ENCODE measurements at regions not wholly inside any gene's neighbourhood (a gene's known extent, or its start where the extent isn't known, plus 50 kb on each side); places are given as distances from the start of the nearest gene placed in this dataset.
"Not testable (repeated sequence)": the region's sequence is repeated elsewhere in the genome, so short reads cannot be mapped to it uniquely, and the experiment has no call there.

GRCh38 chr5:115469904-115470516 lies 74.6 kb downstream of the FEM1C start:
- no peak for ATAC-seq
- no peak for DNase-seq

- ATAC-seq (no peak), DNase-seq (no peak)
Measured at GRCh38 chr5:115467628-115468027, 76.9 kb downstream of the FEM1C start.

- DNase-seq (no peak), ATAC-seq (no peak)
Measured at GRCh38 chr5:115465431-115465830, 79.1 kb downstream of the FEM1C start.

GRCh38 chr5:115463983-115464382 lies 80.6 kb downstream of the FEM1C start:
- ATAC-seq = no peak
- DNase-seq = no peak

- DNase-seq = peak; percentile 35
- peak; percentile 90 for ATAC-seq
Measured at GRCh38 chr5:115461506-115462290, 82.9 kb downstream of the FEM1C start.

- DNase-seq (no peak), ATAC-seq (no peak)
Measured at GRCh38 chr5:115461093-115461492, 83.5 kb downstream of the FEM1C start.

GRCh38 chr5:115460472-115460871 lies 84.1 kb downstream of the FEM1C start:
- ATAC-seq = peak; percentile 69
- DNase-seq = peak; percentile 25

- no peak for DNase-seq
- no peak for ATAC-seq
Measured at GRCh38 chr5:115459855-115460341, 84.7 kb downstream of the FEM1C start.

GRCh38 chr5:115458416-115458815 lies 86.2 kb downstream of the FEM1C start:
- DNase-seq = no peak
- ATAC-seq = no peak

- DNase-seq (no peak), ATAC-seq (no peak)
Measured at GRCh38 chr5:115458003-115458409, 86.6 kb downstream of the FEM1C start.

GRCh38 chr5:115457571-115457970 lies 87.0 kb downstream of the FEM1C start:
- DNase-seq (no peak), ATAC-seq (no peak)

- ATAC-seq (no peak), DNase-seq (no peak)
Measured at GRCh38 chr5:115456539-115457040, 88.0 kb downstream of the FEM1C start.

GRCh38 chr5:115456056-115456455 lies 88.5 kb downstream of the FEM1C start:
- no peak for DNase-seq
- ATAC-seq = no peak

GRCh38 chr5:115455301-115455707 lies 89.3 kb downstream of the FEM1C start:
- ATAC-seq (no peak), DNase-seq (no peak)

GRCh38 chr5:115453391-115454095 lies 91.0 kb downstream of the FEM1C start:
- no peak for ATAC-seq

GRCh38 chr5:115452536-115453235 lies 91.9 kb downstream of the FEM1C start:
- ATAC-seq = no peak
- no peak for DNase-seq

More at GRCh38 chr5:115453391-115454095, 91.0 kb downstream of the FEM1C start:
- no peak for DNase-seq

GRCh38 chr5:115452083-115452482 lies 92.5 kb downstream of the FEM1C start:
- no peak for DNase-seq
- no peak for ATAC-seq

GRCh38 chr5:115450741-115451140 lies 93.8 kb downstream of the FEM1C start:
- no peak for ATAC-seq
- no peak for DNase-seq

GRCh38 chr5:115448630-115449029 lies 95.9 kb downstream of the FEM1C start:
- ATAC-seq = not testable (repeated sequence)

GRCh38 chr5:115440782-115441451 lies 103.7 kb downstream of the FEM1C start:
- ATAC-seq (no peak), DNase-seq (no peak)

More at GRCh38 chr5:115448630-115449029, 95.9 kb downstream of the FEM1C start:
- DNase-seq = not testable (repeated sequence)

GRCh38 chr5:115439639-115440038 lies 104.9 kb downstream of the FEM1C start:
- no peak for DNase-seq
- no peak for ATAC-seq

Data from stimulated activated naive CD8-positive, alpha-beta T cell treated with anti-CD3 and anti-CD28 coated beads, Interleukin-15, Interleukin-2, amounts not matched to agents 100 U/mL and 50 U/mL, for 24 hours (primary cell).